HEK293T (cell line): ENCODE measurements at regions not wholly inside any gene's neighbourhood (a gene's known extent, or its start where the extent isn't known, plus 50 kb on each side); places are given as distances from the start of the nearest gene placed in this dataset.

Experiments
- CTCF ChIA-PET: fragments of 350-600 bp; formaldehyde crosslinking; extraction: SDS; loops from one replicate; lab custom pipeline; 2021; ENCODE audit warnings: antibody characterized with exemption, inconsistent platforms; lab: Yijun Ruan, JAX
- POLR2A ChIA-PET: fragments of 350-600 bp; formaldehyde crosslinking; extraction: SDS; loops from one replicate; lab custom pipeline; 2020; ENCODE audit warnings: antibody characterized with exemption, inconsistent platforms; lab: Yijun Ruan, JAX
- DNase-seq: peaks from one replicate; pipeline ENCODE4 v3.0.0; 2012; ENCODE audit warnings: mixed read lengths; ENCODE audit errors: extremely low spot score
- ARNT ChIP-seq: fragments of 450-650 bp; IDR thresholded peaks from 2 replicates; pipeline ENCODE4 v1.6.1; 2017; ENCODE audit warnings: mild to moderate bottlenecking
- BHLHE40 ChIP-seq: fragments of 450-650 bp; IDR thresholded peaks from 2 replicates; pipeline ENCODE4 v1.6.1; 2016; ENCODE audit warnings: mild to moderate bottlenecking, moderate library complexity, borderline replicate concordance
- CTBP1 ChIP-seq: fragments of 450-650 bp; IDR thresholded peaks from 2 replicates; pipeline ENCODE4 v1.6.1; 2016; ENCODE audit warnings: borderline replicate concordance
- ELF4 ChIP-seq: fragments of 450-650 bp; IDR thresholded peaks from 2 replicates; pipeline ENCODE4 v1.6.1; 2017; ENCODE audit warnings: antibody characterized with exemption
- FOXA1 ChIP-seq: fragments of 450-650 bp; IDR thresholded peaks from 2 replicates; pipeline ENCODE4 v1.6.1; 2016; ENCODE audit warnings: mild to moderate bottlenecking
- FOXK2 ChIP-seq: fragments of 450-650 bp; IDR thresholded peaks from 2 replicates; pipeline ENCODE4 v1.6.1; 2016; ENCODE audit warnings: mild to moderate bottlenecking
- FOXM1 ChIP-seq: fragments of 450-650 bp; IDR thresholded peaks from 2 replicates; pipeline ENCODE4 v1.6.1; 2017; ENCODE audit warnings: mild to moderate bottlenecking, borderline replicate concordance
- HDGF ChIP-seq: fragments of 450-650 bp; IDR thresholded peaks from 2 replicates; pipeline ENCODE4 v1.6.1; 2017; ENCODE audit warnings: antibody characterized with exemption, borderline replicate concordance
- L3MBTL2 ChIP-seq: fragments of 450-650 bp; conservative IDR thresholded peaks from 2 replicates; pipeline ENCODE4 v1.6.1; 2016; ENCODE audit warnings: mild to moderate bottlenecking
- LEF1 ChIP-seq: fragments of 450-650 bp; IDR thresholded peaks from 2 replicates; pipeline ENCODE4 v1.6.1; 2017; ENCODE audit warnings: mild to moderate bottlenecking, borderline replicate concordance
- NFRKB ChIP-seq: fragments of 450-650 bp; IDR thresholded peaks from 2 replicates; pipeline ENCODE4 v1.6.1; 2016; ENCODE audit warnings: mild to moderate bottlenecking, moderate library complexity
- SP1 ChIP-seq: fragments of 450-650 bp; IDR thresholded peaks from 2 replicates; pipeline ENCODE4 v1.6.1; 2017
- SUZ12 ChIP-seq: fragments of 450-650 bp; IDR thresholded peaks from 2 replicates; pipeline ENCODE4 v1.6.1; 2016; ENCODE audit warnings: mild to moderate bottlenecking
- TARDBP ChIP-seq: fragments of 450-650 bp; IDR thresholded peaks from 2 replicates; pipeline ENCODE4 v1.6.1; 2016
- ZNF384 ChIP-seq: fragments of 450-650 bp; IDR thresholded peaks from 2 replicates; pipeline ENCODE4 v1.6.1; 2016
- TF ChIP-seq, protein P1 (sequence below): fragments of 450-650 bp; IDR thresholded peaks from 2 replicates; pipeline ENCODE4 v1.6.1; 2016

- CTCF ChIA-PET, result no interaction called here
- POLR2A ChIA-PET, result no interaction called here
- TF ChIP-seq ARNT (no peak), TARDBP (no peak), FOXM1 (no peak), L3MBTL2 (no peak), SP1 (no peak), ELF4 (no peak), HDGF (no peak), NFRKB (no peak), BHLHE40 (no peak), FOXK2 (no peak), CTBP1 (no peak)
- TF ChIP-seq, protein P1, sequence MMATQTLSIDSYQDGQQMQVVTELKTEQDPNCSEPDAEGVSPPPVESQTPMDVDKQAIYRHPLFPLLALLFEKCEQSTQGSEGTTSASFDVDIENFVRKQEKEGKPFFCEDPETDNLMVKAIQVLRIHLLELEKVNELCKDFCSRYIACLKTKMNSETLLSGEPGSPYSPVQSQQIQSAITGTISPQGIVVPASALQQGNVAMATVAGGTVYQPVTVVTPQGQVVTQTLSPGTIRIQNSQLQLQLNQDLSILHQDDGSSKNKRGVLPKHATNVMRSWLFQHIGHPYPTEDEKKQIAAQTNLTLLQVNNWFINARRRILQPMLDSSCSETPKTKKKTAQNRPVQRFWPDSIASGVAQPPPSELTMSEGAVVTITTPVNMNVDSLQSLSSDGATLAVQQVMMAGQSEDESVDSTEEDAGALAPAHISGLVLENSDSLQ, result no peak
- DNase-seq, result no peak
These were observed 112.7 kb upstream of the ZNF618 start for GRCh38 chr9:113763429-113763828.

- CTCF ChIA-PET, result no interaction called here
- no peak for TF ChIP-seq FOXK2
- no peak for TF ChIP-seq ARNT
- no peak for TF ChIP-seq ELF4
- no peak for TF ChIP-seq ZNF384
- no peak for TF ChIP-seq L3MBTL2
- TF ChIP-seq SP1, result no peak
- TF ChIP-seq CTBP1, result no peak
- TF ChIP-seq HDGF, result no peak
- TF ChIP-seq TARDBP, result no peak
- TF ChIP-seq FOXA1, result no peak
- TF ChIP-seq, protein P1, result no peak
- no peak for TF ChIP-seq FOXM1
- DNase-seq, result no peak
- POLR2A ChIA-PET, result no interaction called here
These were observed 111.5 kb upstream of the ZNF618 start for GRCh38 chr9:113764572-113764971.

DNA sequence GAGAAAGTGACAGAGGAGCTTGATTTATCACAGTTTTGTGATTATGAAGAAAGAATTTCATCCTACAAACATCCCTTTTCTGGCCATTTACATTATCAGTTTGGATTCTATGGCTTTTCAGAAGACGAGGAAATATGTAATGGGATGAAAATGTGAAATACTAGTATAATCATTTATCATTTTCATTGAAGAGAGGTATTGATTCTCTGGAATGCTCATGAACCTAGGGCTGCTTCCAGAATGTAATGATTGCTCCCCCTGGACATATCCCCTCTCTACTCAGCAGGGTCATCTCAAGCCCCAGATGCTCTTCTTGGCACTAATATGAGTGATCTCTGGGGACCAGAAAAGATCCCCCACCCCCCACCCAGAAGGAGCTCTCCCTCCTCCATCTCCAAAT is 106.7 kb upstream of the ZNF618 start:
- CTCF ChIA-PET, result no interaction called here
- POLR2A ChIA-PET, result no interaction called here
- no peak for TF ChIP-seq HDGF
- no peak for TF ChIP-seq TARDBP
- TF ChIP-seq FOXK2, result no peak
- no peak for TF ChIP-seq NFRKB
- no peak for TF ChIP-seq FOXM1
- TF ChIP-seq FOXA1, result no peak
- no peak for TF ChIP-seq ARNT
- no peak for TF ChIP-seq ELF4
- DNase-seq, result no peak

GRCh38 chr9:113770396-113770795 is 105.7 kb upstream of the ZNF618 start:
- ChIA-PET CTCF (no interaction called here), POLR2A (no interaction called here)
- DNase-seq, result no peak
- TF ChIP-seq ELF4, result no peak
- TF ChIP-seq CTBP1, result no peak

DNA sequence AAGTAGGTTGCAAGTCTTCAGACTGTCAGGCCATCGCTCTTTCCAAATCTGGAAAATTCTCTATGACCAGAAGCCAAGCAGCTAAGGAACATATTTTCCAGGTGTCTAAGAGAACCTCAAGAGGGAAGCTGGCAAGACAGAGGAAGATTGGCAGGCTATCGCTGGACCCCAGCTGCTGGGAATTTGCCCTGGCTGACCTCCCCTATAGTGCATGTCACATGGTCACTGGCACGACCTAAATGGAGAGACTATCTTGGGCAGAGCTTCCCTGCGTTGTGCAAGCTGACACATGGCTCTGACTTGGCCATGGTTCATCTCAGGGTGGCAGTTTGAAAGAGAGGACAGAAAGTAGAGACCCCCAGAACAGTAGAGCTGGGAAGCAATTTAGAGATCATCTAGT is 104.9 kb upstream of the ZNF618 start:
- TF ChIP-seq SP1, result no peak
- no peak for TF ChIP-seq HDGF
- no peak for TF ChIP-seq BHLHE40
- TF ChIP-seq LEF1, result no peak
- no peak for TF ChIP-seq FOXM1
- no peak for TF ChIP-seq FOXK2
- TF ChIP-seq FOXA1, result no peak
- no peak for TF ChIP-seq NFRKB
- TF ChIP-seq L3MBTL2, result no peak
- TF ChIP-seq, protein P1, result no peak
- TF ChIP-seq ZNF384, result no peak
- ChIA-PET CTCF (no interaction called here), POLR2A (interaction anchor here (0.9 kb wide), 1 partner anchor 15 kb away, joined by 3 read pairs; no protein-coding TSS in a partner anchor)
- no peak for DNase-seq

- ChIA-PET CTCF (no interaction called here), POLR2A (no interaction called here)
- DNase-seq, result no peak
- TF ChIP-seq HDGF, result no peak
These were observed 103.8 kb upstream of the ZNF618 start for GRCh38 chr9:113772121-113772810.

GRCh38 chr9:113774963-113775362 is 101.1 kb upstream of the ZNF618 start:
- TF ChIP-seq ARNT (no peak), NFRKB (no peak)
- ChIA-PET POLR2A (no interaction called here), CTCF (interaction anchor here (0.6 kb wide), 1 partner anchor 619 kb away, joined by 3 read pairs; no protein-coding TSS in a partner anchor)
- DNase-seq, result no peak

DNA sequence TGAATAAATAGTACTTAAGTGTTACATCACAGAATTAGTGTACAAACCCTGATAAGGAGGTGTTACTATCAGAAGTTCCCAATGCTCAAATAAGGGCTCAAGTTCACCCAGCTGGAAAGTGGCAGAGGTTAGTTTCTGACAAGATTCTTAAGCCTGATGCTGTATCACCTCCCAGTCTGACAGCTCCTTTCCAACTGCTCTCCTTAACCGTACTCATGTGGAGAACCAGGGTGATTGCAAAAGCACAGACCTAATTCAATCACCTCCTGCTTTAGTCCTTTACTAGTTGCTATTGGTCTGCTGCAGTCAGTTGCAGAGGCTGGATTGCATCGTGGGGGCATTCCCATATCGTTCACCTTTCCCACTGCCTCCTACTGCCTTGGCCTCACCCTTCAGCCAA is 100.4 kb upstream of the ZNF618 start:
- no peak for DNase-seq
- ChIA-PET POLR2A (no interaction called here), CTCF (no interaction called here)
- TF ChIP-seq FOXK2 (no peak), BHLHE40 (no peak), CTBP1 (no peak), TARDBP (no peak), SUZ12 (no peak), ELF4 (no peak), NFRKB (no peak), FOXM1 (no peak), SP1 (no peak), HDGF (no peak), ZNF384 (no peak), LEF1 (no peak), ARNT (no peak)
- TF ChIP-seq, protein P1, result no peak
